ENCODE measurements at regions not wholly inside any gene's neighbourhood (a gene's known extent, or its start where the extent isn't known, plus 50 kb on each side); places are given as distances from the start of the nearest gene placed in this dataset.

GRCh38 chr7:68334636-68335272, 1263.5 kb upstream of the AUTS2 start:
- ChIA-PET CTCF (no interaction called here), POLR2A (ENCODE audit: unreplicated experiment) (no interaction called here)
- intact Hi-C loops (cut with micrococcal nuclease): no loop called here
- Histone ChIP-seq H2AFZ (ENCODE audit: low read length) (no peak overlapping the region), H3K9me3 (ENCODE audit: low read length) (peaks cover 7% of the 10 kb centered on the region; the same call in 1 of the 2 replicates), H3K79me2 (ENCODE audit: low read length) (no peaks in the 10 kb centered on the region), H3K4me1 (ENCODE audit: insufficient read depth, low read length) (no peaks in the 10 kb centered on the region), H3K9ac (ENCODE audit: low read length) (no peak overlapping the region), H3K36me3 (ENCODE audit: low read depth, low read length) (no peaks in the 10 kb centered on the region), H3K27me3 (ENCODE audit: low read length) (no peaks in the 10 kb centered on the region), H3K4me3 (ENCODE audit: low read length) (no peak overlapping the region), H4K20me1 (ENCODE audit: low read length) (no peaks in the 10 kb centered on the region), H3K4me2 (ENCODE audit: low read length) (no peak overlapping the region), H3K9me2 (replicated peaks; ENCODE audit: low read length) (no peaks in the 10 kb centered on the region), H3F3A (ENCODE audit: low read length, unreplicated experiment) (no peaks in the 10 kb centered on the region), H3K27ac (ENCODE audit: low read length) (no peak overlapping the region)
- no TSS peak for BruUV-seq (replicated peaks)
- TF ChIP-seq EZH2 (IDR thresholded peaks at IDR 0.05; ENCODE audit: low read length, unreplicated experiment) (no peak), CTCF (conservative IDR thresholded peaks at IDR 0.05; ENCODE audit: low read depth, low read length) (no peak), EZH2phosphoT487 (IDR thresholded peaks at IDR 0.05; ENCODE audit: borderline replicate concordance, low read length) (no peak)
- ATAC-seq (no peak), DNase-seq (no peak)

GRCh38 chr7:68336594-68336993, 1261.7 kb upstream of the AUTS2 start:
- no peak for TF ChIP-seq EZH2phosphoT487 (IDR thresholded peaks at IDR 0.05; ENCODE audit: borderline replicate concordance, low read length)
- no peak for TF ChIP-seq CTCF (conservative IDR thresholded peaks at IDR 0.05; ENCODE audit: low read depth, low read length)
- TF ChIP-seq EZH2 (IDR thresholded peaks at IDR 0.05; ENCODE audit: low read length, unreplicated experiment): no peak
- Histone ChIP-seq H3K27me3 (ENCODE audit: low read length) (no peaks in the 10 kb centered on the region), H3K9me3 (ENCODE audit: low read length) (no peaks in the 10 kb centered on the region), H3F3A (ENCODE audit: low read length, unreplicated experiment) (no peaks in the 10 kb centered on the region), H3K36me3 (ENCODE audit: low read depth, low read length) (no peaks in the 10 kb centered on the region; the same call in 1 of the 2 replicates), H3K9ac (ENCODE audit: low read length) (no peak overlapping the region), H3K9me2 (replicated peaks; ENCODE audit: low read length) (no peaks in the 10 kb centered on the region), H4K20me1 (ENCODE audit: low read length) (no peaks in the 10 kb centered on the region), H2AFZ (ENCODE audit: low read length) (no peak overlapping the region), H3K27ac (ENCODE audit: low read length) (no peak overlapping the region), H3K4me1 (ENCODE audit: insufficient read depth, low read length) (no peaks in the 10 kb centered on the region), H3K4me3 (ENCODE audit: low read length) (no peak overlapping the region), H3K79me2 (ENCODE audit: low read length) (no peaks in the 10 kb centered on the region), H3K4me2 (ENCODE audit: low read length) (no peak overlapping the region)
- intact Hi-C loops (cut with micrococcal nuclease): no loop called here
- BruUV-seq (replicated peaks): no TSS peak
- ATAC-seq (no peak), DNase-seq (no peak)
- ChIA-PET CTCF (no interaction called here), POLR2A (ENCODE audit: unreplicated experiment) (no interaction called here)

- ChIA-PET POLR2A (ENCODE audit: unreplicated experiment) (no interaction called here), CTCF (no interaction called here)
- Histone ChIP-seq H3K9me2 (replicated peaks; ENCODE audit: low read length) (no peaks in the 10 kb centered on the region), H3K9ac (ENCODE audit: low read length) (no peak overlapping the region), H3K27ac (ENCODE audit: low read length) (no peak overlapping the region), H3K79me2 (ENCODE audit: low read length) (no peaks in the 10 kb centered on the region), H4K20me1 (ENCODE audit: low read length) (no peaks in the 10 kb centered on the region), H2AFZ (ENCODE audit: low read length) (no peak overlapping the region), H3K9me3 (ENCODE audit: low read length) (no peaks in the 10 kb centered on the region), H3K4me3 (ENCODE audit: low read length) (no peak overlapping the region), H3F3A (ENCODE audit: low read length, unreplicated experiment) (no peaks in the 10 kb centered on the region), H3K4me1 (ENCODE audit: insufficient read depth, low read length) (no peaks in the 10 kb centered on the region), H3K36me3 (ENCODE audit: low read depth, low read length) (no peaks in the 10 kb centered on the region), H3K4me2 (ENCODE audit: low read length) (no peak overlapping the region), H3K27me3 (ENCODE audit: low read length) (no peaks in the 10 kb centered on the region)
- no peak for TF ChIP-seq CTCF (conservative IDR thresholded peaks at IDR 0.05; ENCODE audit: low read depth, low read length)
- no peak for TF ChIP-seq EZH2 (IDR thresholded peaks at IDR 0.05; ENCODE audit: low read length, unreplicated experiment)
- no peak for TF ChIP-seq EZH2phosphoT487 (IDR thresholded peaks at IDR 0.05; ENCODE audit: borderline replicate concordance, low read length)
- no peak for ATAC-seq
- DNase-seq: no peak
- intact Hi-C loops (cut with micrococcal nuclease): no loop called here
- no TSS peak for BruUV-seq (replicated peaks)
Observed at GRCh38 chr7:68348401-68348800, 1249.9 kb upstream of the AUTS2 start.
